Esophagus muscularis mucosa (tissue), 4 donors: ENCODE measurements at regions not wholly inside any gene's neighbourhood (a gene's known extent, or its start where the extent isn't known, plus 50 kb on each side); places are given as distances from the start of the nearest gene placed in this dataset.

ENCODE experiments used
- CTCF ChIP-seq, 3 experiments: fragments of 200-600 bp in 2 of 3; fragments of 450-650 bp in 1 of 3; sonication (generic) in 2 of 3; IDR thresholded peaks; one replicate each; pipeline ENCODE4 v1.5.1; 2017 to 2019; ENCODE audit warnings: antibody characterized with exemption in 3 of 3, mild to moderate bottlenecking in 2 of 3, moderate library complexity in 1 of 3
- EP300 ChIP-seq: sonication (generic); formaldehyde crosslinking; IDR thresholded peaks from one replicate; pipeline ENCODE4 v1.6.1; 2017; ENCODE audit warnings: antibody characterized with exemption
- POLR2A ChIP-seq: fragments of 450-650 bp; IDR thresholded peaks from one replicate; pipeline ENCODE4 v1.6.1; 2017; ENCODE audit warnings: antibody characterized with exemption, moderate library complexity, mild to moderate bottlenecking, low read depth
- POLR2AphosphoS5 ChIP-seq, 2 donors: sonication (generic); formaldehyde crosslinking; IDR thresholded peaks; one replicate each; pipeline ENCODE4 v1.6.1; 2017; ENCODE audit warnings: antibody characterized with exemption in 2 of 2

- TF ChIP-seq POLR2AphosphoS5 (IDR thresholded peaks at IDR 0.05) = no peak
- TF ChIP-seq CTCF (IDR thresholded peaks at IDR 0.05) = no peak
- TF ChIP-seq EP300 = no peak
- TF ChIP-seq POLR2A = no peak
Observed at GRCh38 chr5:127236254-127236653, 54.3 kb upstream of the MEGF10 start.
